ENCODE measurements at regions not wholly inside any gene's neighbourhood (a gene's known extent, or its start where the extent isn't known, plus 50 kb on each side); places are given as distances from the start of the nearest gene placed in this dataset.

DNA sequence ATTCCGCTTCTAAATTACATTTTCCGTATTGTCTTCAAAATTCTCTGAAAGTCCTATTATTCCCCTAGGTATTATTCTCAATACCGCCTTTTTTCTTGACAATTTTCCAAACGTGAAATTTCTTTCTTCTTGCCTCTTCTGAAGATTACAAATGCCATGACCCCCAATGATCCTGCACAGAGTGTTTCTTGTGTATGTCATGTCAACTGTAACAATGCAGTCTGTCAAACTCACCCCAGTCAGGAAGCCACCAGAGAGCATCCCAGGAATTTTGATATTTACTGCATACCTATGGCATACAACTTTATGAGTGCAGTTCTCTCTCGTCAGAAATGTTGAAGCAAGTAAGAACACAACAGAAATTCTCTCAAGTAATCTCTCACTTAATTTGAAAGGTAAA lies 847.3 kb upstream of the CDH8 start:
- TF ChIP-seq, protein P1, sequence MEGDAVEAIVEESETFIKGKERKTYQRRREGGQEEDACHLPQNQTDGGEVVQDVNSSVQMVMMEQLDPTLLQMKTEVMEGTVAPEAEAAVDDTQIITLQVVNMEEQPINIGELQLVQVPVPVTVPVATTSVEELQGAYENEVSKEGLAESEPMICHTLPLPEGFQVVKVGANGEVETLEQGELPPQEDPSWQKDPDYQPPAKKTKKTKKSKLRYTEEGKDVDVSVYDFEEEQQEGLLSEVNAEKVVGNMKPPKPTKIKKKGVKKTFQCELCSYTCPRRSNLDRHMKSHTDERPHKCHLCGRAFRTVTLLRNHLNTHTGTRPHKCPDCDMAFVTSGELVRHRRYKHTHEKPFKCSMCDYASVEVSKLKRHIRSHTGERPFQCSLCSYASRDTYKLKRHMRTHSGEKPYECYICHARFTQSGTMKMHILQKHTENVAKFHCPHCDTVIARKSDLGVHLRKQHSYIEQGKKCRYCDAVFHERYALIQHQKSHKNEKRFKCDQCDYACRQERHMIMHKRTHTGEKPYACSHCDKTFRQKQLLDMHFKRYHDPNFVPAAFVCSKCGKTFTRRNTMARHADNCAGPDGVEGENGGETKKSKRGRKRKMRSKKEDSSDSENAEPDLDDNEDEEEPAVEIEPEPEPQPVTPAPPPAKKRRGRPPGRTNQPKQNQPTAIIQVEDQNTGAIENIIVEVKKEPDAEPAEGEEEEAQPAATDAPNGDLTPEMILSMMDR (IDR thresholded peaks at IDR 0.05) = no peak
- TF ChIP-seq POLR2AphosphoS5 (IDR thresholded peaks at IDR 0.05) = no peak
- H3K9me3 ChIP-seq = no peaks in the 10 kb centered on the region
- no peaks in the 10 kb centered on the region for H3K27me3 ChIP-seq (replicated peaks; ENCODE audit: insufficient read depth)
- no peaks in the 10 kb centered on the region for H3K4me1 ChIP-seq (replicated peaks)
- H3K4me3 ChIP-seq = no peak overlapping the region
- intact Hi-C loops (cut with DNase I) = no loop called here
- DNase-seq (ENCODE audit: low spot score) = no peak
- H3K36me3 ChIP-seq = no peaks in the 10 kb centered on the region
- 50% methylated on average over 5 of the region's 5 CpGs for WGBS
- no peak overlapping the region for H3K27ac ChIP-seq

DNA sequence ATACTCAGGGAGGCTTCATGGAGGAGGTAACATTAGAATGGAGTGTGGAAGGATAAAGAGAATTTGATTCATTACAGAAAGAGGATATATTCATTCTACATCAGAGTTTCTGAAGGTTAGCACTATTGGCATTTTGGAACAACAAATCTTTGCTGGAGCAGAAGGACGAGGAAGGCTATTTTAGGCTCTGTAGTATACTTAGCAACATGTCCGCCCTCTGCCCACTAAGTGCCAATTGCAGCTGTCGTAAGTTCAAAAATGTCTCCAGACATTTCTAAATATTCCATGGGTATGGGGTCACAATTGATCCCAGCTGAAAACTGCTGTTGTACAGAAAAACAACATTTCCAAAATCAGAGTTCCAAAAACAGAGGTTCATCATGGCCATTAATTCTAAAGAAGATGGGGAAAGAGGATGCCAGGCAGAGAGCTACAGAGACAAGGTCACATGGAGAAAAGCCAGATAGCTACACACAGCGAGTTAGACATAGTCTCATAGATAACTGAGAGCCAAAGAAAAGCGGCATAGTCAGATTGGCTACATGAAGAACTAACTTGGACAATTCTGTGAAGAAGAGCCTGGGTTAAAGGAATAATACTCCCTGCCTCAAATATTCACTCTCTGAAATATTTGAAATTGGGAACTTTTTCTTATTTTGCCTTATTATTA lies 846.4 kb upstream of the CDH8 start:
- H3K27ac ChIP-seq = no peak overlapping the region
- no peak for DNase-seq (ENCODE audit: low spot score)
- 87% methylated on average over 5 of the region's 5 CpGs for WGBS
- H3K4me1 ChIP-seq (replicated peaks) = no peaks in the 10 kb centered on the region
- no peaks in the 10 kb centered on the region for H3K36me3 ChIP-seq
- TF ChIP-seq POLR2A (IDR thresholded peaks at IDR 0.05) = no peak
- no peak for TF ChIP-seq POLR2AphosphoS5 (IDR thresholded peaks at IDR 0.05)
- TF ChIP-seq, protein P1 (IDR thresholded peaks at IDR 0.05) = no peak
- H3K27me3 ChIP-seq (replicated peaks; ENCODE audit: insufficient read depth) = no peaks in the 10 kb centered on the region
- intact Hi-C loops (cut with DNase I) = no loop called here
- H3K9me3 ChIP-seq = no peaks in the 10 kb centered on the region
- H3K4me3 ChIP-seq = no peak overlapping the region

DNA sequence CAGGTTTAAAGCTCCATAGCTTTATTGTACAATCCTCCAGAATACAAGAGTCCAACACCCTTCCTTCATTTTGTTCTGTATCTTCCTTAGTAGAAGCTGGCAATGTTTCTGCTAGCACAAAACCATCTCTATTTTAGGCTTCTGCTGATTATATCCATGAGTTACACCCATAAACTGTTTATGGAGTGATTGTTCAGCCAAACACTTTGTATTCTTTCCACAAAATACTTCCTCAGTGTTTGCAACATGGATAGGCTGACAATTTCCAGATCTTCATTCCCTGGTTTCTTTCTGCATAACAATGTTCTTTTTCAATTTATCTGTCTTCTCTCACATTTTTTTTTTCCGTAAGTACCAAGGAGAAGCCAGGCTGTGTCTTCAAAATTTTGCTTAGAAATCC lies 839.9 kb upstream of the CDH8 start:
- WGBS = 77% methylated on average over 1 of the region's 1 CpG
- TF ChIP-seq POLR2A (IDR thresholded peaks at IDR 0.05) (no peak), POLR2AphosphoS5 (IDR thresholded peaks at IDR 0.05) (no peak)
- TF ChIP-seq, protein P1 (IDR thresholded peaks at IDR 0.05) = no peak
- no peaks in the 10 kb centered on the region for H3K36me3 ChIP-seq
- no peaks in the 10 kb centered on the region for H3K9me3 ChIP-seq
- intact Hi-C loops (cut with DNase I) = no loop called here
- no peaks in the 10 kb centered on the region for H3K27me3 ChIP-seq (replicated peaks; ENCODE audit: insufficient read depth)
- no peak overlapping the region for H3K27ac ChIP-seq
- H3K4me1 ChIP-seq (replicated peaks) = no peaks in the 10 kb centered on the region
- H3K4me3 ChIP-seq = no peak overlapping the region
- no peak for DNase-seq (ENCODE audit: low spot score)

DNA sequence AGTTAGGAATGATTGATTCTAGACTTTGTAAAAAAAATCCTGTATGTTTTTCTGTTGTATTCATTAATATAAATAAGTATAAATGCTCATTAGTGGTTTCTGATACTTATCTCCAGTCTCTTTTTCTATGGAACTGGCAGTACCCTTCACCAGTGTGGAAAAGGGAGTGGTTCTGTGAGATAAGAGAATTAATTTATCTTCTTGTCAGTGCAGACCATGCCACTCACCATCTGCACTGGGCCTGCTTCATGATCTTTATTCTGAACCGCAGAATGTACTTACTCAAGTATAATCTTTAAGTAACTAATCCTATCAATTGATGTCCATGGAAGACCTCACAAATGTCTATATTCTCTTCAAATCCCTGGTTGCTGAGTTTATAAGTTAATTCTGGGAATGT lies 836.1 kb upstream of the CDH8 start:
- Histone ChIP-seq H3K9me3 (no peaks in the 10 kb centered on the region), H3K4me1 (replicated peaks) (no peaks in the 10 kb centered on the region), H3K27me3 (replicated peaks; ENCODE audit: insufficient read depth) (no peaks in the 10 kb centered on the region), H3K4me3 (no peak overlapping the region), H3K27ac (no peak overlapping the region), H3K36me3 (no peaks in the 10 kb centered on the region)
- WGBS = 86% methylated on average over 1 of the region's 1 CpG
- intact Hi-C loops (cut with DNase I) = no loop called here
- no peak for DNase-seq (ENCODE audit: low spot score)
- TF ChIP-seq POLR2A (IDR thresholded peaks at IDR 0.05) (no peak), POLR2AphosphoS5 (IDR thresholded peaks at IDR 0.05) (no peak)
- TF ChIP-seq, protein P1 (IDR thresholded peaks at IDR 0.05) = no peak

DNA sequence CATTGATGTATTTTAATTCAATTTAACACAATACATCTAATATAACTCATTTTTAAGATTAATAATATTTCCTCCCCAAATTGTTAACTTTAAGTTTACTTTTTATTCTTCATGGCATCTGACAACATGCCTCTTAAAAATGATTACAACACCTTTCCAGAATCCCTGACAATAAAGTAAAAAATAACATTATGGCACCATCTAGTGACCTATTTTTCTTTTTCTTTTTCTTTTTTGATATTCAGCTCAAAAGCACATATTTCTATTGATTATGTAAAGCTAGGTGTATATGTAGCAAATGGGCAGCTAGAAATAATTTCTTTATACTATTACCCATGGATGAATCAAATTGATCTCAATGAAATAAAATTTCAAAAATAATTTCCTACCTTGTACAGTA lies 834.3 kb upstream of the CDH8 start:
- Histone ChIP-seq H3K4me1 (replicated peaks) (no peaks in the 10 kb centered on the region), H3K27ac (no peak overlapping the region), H3K9me3 (no peaks in the 10 kb centered on the region), H3K4me3 (no peak overlapping the region), H3K36me3 (no peaks in the 10 kb centered on the region), H3K27me3 (replicated peaks; ENCODE audit: insufficient read depth) (no peaks in the 10 kb centered on the region)
- TF ChIP-seq POLR2AphosphoS5 (IDR thresholded peaks at IDR 0.05) (no peak), POLR2A (IDR thresholded peaks at IDR 0.05) (no peak)
- TF ChIP-seq, protein P1 (IDR thresholded peaks at IDR 0.05) = no peak
- no peak for DNase-seq (ENCODE audit: low spot score)
- intact Hi-C loops (cut with DNase I) = no loop called here

All from prostate gland (tissue), 2 donors.